Calu3 (cell line): ENCODE measurements at regions not wholly inside any gene's neighbourhood (a gene's known extent, or its start where the extent isn't known, plus 50 kb on each side); places are given as distances from the start of the nearest gene placed in this dataset.

Experiments used
- BruUV-seq: library from RNA; stranded (reverse); fragments of 400-500 nt; replicated peaks from 2 replicates; lab custom pipeline; 2021; lab: Mats Ljungman, UMichigan
- CTCF ChIA-PET: fragments of 300-600 bp; sonication (Branson Sonifier 250); formaldehyde crosslinking; loops from one replicate; lab custom pipeline; 2022; ENCODE audit warnings: antibody characterized with exemption; lab: Charles Lee
- DNase-seq: peaks from one replicate; pipeline ENCODE4 v3.0.0; 2022
- H3K27ac Mint-ChIP-seq: one replicate; pipeline ENCODE4 v1.8.0; 2022; ENCODE audit warnings: mixed read lengths; ENCODE audit not compliant: unreplicated experiment
- H3K27me3 Mint-ChIP-seq: one replicate; pipeline ENCODE4 v1.8.0; 2022; ENCODE audit warnings: mixed read lengths; ENCODE audit not compliant: unreplicated experiment
- H3K36me3 Mint-ChIP-seq: one replicate; pipeline ENCODE4 v1.8.0; 2022; ENCODE audit warnings: mild to moderate bottlenecking, moderate library complexity, mixed read lengths; ENCODE audit not compliant: insufficient read depth, unreplicated experiment
- H3K4me1 Mint-ChIP-seq: one replicate; pipeline ENCODE4 v1.8.0; 2022; ENCODE audit warnings: mild to moderate bottlenecking, low read depth, mixed read lengths; ENCODE audit not compliant: unreplicated experiment
- H3K4me3 Mint-ChIP-seq: one replicate; pipeline ENCODE4 v1.8.0; 2022; ENCODE audit warnings: mild to moderate bottlenecking, low read depth, moderate library complexity, mixed read lengths; ENCODE audit not compliant: unreplicated experiment
- H3K9me3 Mint-ChIP-seq: one replicate; pipeline ENCODE4 v1.8.0; 2022; ENCODE audit warnings: low read depth, mixed read lengths; ENCODE audit not compliant: unreplicated experiment
- intact Hi-C: fragments of 100-400 bp; cut with micrococcal nuclease; formaldehyde crosslinking; loops from one replicate; pipeline ENCODE4 v1.10.0; 2022; ENCODE audit not compliant: unreplicated experiment
- TF ChIP-seq, protein P1 (sequence below): fragments of 200-600 bp; IDR thresholded peaks from one replicate; pipeline ENCODE4 v1.8.0; 2022; ENCODE audit warnings: antibody characterized with exemption; ENCODE audit not compliant: unreplicated experiment

DNA sequence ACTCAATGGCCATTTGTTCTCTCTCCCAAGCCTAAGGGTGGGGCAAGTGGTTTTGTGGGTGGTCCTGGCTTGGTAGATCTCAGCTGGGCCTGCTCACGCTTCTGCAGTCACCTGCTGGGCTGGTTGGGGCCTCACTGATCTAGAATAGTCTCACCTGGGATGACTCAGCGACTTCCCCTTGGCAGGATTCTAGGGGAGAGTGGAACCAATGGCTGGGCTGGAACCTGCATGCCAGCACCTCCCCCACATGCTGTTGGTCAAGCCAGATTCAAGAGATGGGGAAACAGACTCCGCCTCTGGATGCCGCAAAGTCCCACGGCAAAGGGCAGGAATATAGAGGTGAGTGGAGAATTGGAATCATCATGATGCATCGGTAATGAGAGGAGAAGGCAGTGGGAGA, 292.9 kb upstream of the NPVF start:
- intact Hi-C loops = no loop called here
- no peaks in the 10 kb centered on the region for H3K36me3 Mint-ChIP-seq
- no peak overlapping the region for H3K27ac Mint-ChIP-seq
- H3K4me3 Mint-ChIP-seq = no peak overlapping the region
- no TSS peak for BruUV-seq
- TF ChIP-seq, protein P1, sequence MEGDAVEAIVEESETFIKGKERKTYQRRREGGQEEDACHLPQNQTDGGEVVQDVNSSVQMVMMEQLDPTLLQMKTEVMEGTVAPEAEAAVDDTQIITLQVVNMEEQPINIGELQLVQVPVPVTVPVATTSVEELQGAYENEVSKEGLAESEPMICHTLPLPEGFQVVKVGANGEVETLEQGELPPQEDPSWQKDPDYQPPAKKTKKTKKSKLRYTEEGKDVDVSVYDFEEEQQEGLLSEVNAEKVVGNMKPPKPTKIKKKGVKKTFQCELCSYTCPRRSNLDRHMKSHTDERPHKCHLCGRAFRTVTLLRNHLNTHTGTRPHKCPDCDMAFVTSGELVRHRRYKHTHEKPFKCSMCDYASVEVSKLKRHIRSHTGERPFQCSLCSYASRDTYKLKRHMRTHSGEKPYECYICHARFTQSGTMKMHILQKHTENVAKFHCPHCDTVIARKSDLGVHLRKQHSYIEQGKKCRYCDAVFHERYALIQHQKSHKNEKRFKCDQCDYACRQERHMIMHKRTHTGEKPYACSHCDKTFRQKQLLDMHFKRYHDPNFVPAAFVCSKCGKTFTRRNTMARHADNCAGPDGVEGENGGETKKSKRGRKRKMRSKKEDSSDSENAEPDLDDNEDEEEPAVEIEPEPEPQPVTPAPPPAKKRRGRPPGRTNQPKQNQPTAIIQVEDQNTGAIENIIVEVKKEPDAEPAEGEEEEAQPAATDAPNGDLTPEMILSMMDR = no peak
- CTCF ChIA-PET = no interaction called here
- DNase-seq = peak; percentile 10
- H3K4me1 Mint-ChIP-seq = no peaks in the 10 kb centered on the region
- H3K27me3 Mint-ChIP-seq = peaks cover 71% of the 10 kb centered on the region
- H3K9me3 Mint-ChIP-seq = no peaks in the 10 kb centered on the region

DNA sequence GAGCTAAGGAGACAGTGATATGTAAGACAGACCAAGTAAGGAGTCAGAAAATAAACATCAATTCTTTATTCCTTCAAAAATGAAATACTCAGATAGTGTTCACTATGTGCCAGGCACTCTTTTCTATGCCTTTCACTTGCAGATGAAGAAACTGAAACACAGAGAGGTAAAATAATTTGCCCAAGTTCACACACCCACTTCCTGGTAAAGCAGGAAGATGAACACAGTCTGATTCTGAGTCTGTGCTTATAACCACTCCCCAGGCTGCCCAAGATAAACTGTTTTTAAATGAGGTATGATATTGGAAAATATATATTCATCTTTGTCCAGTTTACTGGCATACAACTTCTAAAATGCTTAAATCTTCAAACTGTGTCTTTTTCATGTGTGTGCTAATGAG, 294.4 kb upstream of the NPVF start:
- BruUV-seq = no TSS peak
- Mint-ChIP-seq H3K27me3 (peaks cover 71% of the 10 kb centered on the region), H3K4me1 (no peaks in the 10 kb centered on the region), H3K4me3 (no peak overlapping the region), H3K9me3 (no peaks in the 10 kb centered on the region), H3K36me3 (no peaks in the 10 kb centered on the region), H3K27ac (no peak overlapping the region)
- CTCF ChIA-PET = no interaction called here
- intact Hi-C loops = no loop called here
- DNase-seq = no peak
- TF ChIP-seq, protein P1 = no peak

GRCh38 chr7:25527665-25528170, 299.4 kb upstream of the NPVF start:
- Mint-ChIP-seq H3K27ac (no peak overlapping the region), H3K27me3 (peaks cover 100% of the 10 kb centered on the region), H3K9me3 (no peaks in the 10 kb centered on the region), H3K36me3 (no peaks in the 10 kb centered on the region), H3K4me1 (no peaks in the 10 kb centered on the region), H3K4me3 (no peak overlapping the region)
- intact Hi-C loops = no loop called here
- BruUV-seq = no TSS peak
- no peak for DNase-seq
- CTCF ChIA-PET = interaction anchor here (1.2 kb wide), 1 partner anchor 138 kb away, joined by 5 read pairs; no protein-coding TSS in a partner anchor
- TF ChIP-seq, protein P1 = no peak

GRCh38 chr7:25529320-25529719, 301.0 kb upstream of the NPVF start:
- Mint-ChIP-seq H3K4me1 (no peaks in the 10 kb centered on the region), H3K27me3 (peaks cover 84% of the 10 kb centered on the region), H3K36me3 (no peaks in the 10 kb centered on the region), H3K9me3 (no peaks in the 10 kb centered on the region), H3K27ac (no peak overlapping the region), H3K4me3 (no peak overlapping the region)
- BruUV-seq = no TSS peak
- intact Hi-C loops = no loop called here
- TF ChIP-seq, protein P1 = no peak
- DNase-seq = no peak
- CTCF ChIA-PET = no interaction called here
